CD14-positive monocyte (primary cell): ENCODE measurements at regions not wholly inside any gene's neighbourhood (a gene's known extent, or its start where the extent isn't known, plus 50 kb on each side); places are given as distances from the start of the nearest gene placed in this dataset.

ENCODE experiments used
- DNase-seq, 3 donors: peaks; one replicate each; pipeline ENCODE4 v3.0.0-alpha.2; 2011 to 2022
- H2AFZ ChIP-seq: 2 replicates; pipeline ENCODE4 v1.6.0; 2012; ENCODE audit warnings: mild to moderate bottlenecking, low read depth, low read length, inconsistent platforms; ENCODE audit not compliant: insufficient read depth, poor library complexity, severe bottlenecking
- H3K27ac ChIP-seq, 2 donors: 1 replicate in 1 of 2; 2 replicates in 1 of 2; pipeline ENCODE4 v1.5.1; 2012 to 2013; ENCODE audit warnings: low read length in 2 of 2, control low read depth in 1 of 2, inconsistent platforms in 1 of 2, low read depth in 1 of 2, mild to moderate bottlenecking in 1 of 2
- H3K27me3 ChIP-seq, 2 donors: one replicate each; pipeline versions ENCODE4 v1.6.0 to v1.6.1; 2011 to 2013; ENCODE audit warnings: low read length in 2 of 2; ENCODE audit not compliant: control insufficient read depth in 2 of 2, insufficient read depth in 2 of 2
- H3K36me3 ChIP-seq, 2 donors: replicated peaks in 1 of 2; 1 replicate in 1 of 2; 2 replicates in 1 of 2; pipeline versions ENCODE4 v1.5.1 to v1.6.1; 2012 to 2013; ENCODE audit warnings: low read length in 2 of 2, control low read depth in 1 of 2, inconsistent platforms in 1 of 2, mild to moderate bottlenecking in 1 of 2; ENCODE audit not compliant: insufficient read depth in 2 of 2, control insufficient read depth in 1 of 2
- H3K4me1 ChIP-seq, 2 donors: 1 replicate in 1 of 2; 2 replicates in 1 of 2; pipeline versions ENCODE4 v1.5.1 to v1.6.1; 2012 to 2013; ENCODE audit warnings: low read length in 2 of 2, control low read depth in 1 of 2, inconsistent platforms in 1 of 2, mild to moderate bottlenecking in 1 of 2, moderate library complexity in 1 of 2; ENCODE audit not compliant: insufficient read depth in 2 of 2, control insufficient read depth in 1 of 2
- H3K4me2 ChIP-seq: replicated peaks from 2 replicates; pipeline ENCODE3; 2012; ENCODE audit warnings: low read length, moderate library complexity, mild to moderate bottlenecking; ENCODE audit not compliant: poor library complexity, severe bottlenecking; ENCODE audit errors: extremely low read depth
- H3K4me3 ChIP-seq, 3 experiments: fragments of 200-600 bp in 1 of 3; sonication (generic) in 1 of 3; replicated peaks in 1 of 3; 1 replicate in 2 of 3; 2 replicates in 1 of 3; pipeline ENCODE4 v1.5.1; 2011 to 2013; ENCODE audit warnings: low read length in 3 of 3, mild to moderate bottlenecking in 3 of 3, control low read depth in 2 of 3, low read depth in 2 of 3, inconsistent platforms in 1 of 3, moderate library complexity in 1 of 3
- H3K79me2 ChIP-seq: 2 replicates; pipeline ENCODE4 v1.6.0; 2012; ENCODE audit warnings: mild to moderate bottlenecking, control low read depth, inconsistent platforms, low read length, moderate library complexity; ENCODE audit not compliant: insufficient read depth
- H3K9ac ChIP-seq: 2 replicates; pipeline ENCODE4 v1.6.0; 2017; ENCODE audit warnings: low read length, mild to moderate bottlenecking; ENCODE audit not compliant: insufficient read depth, poor library complexity, severe bottlenecking
- H3K9me3 ChIP-seq, 2 donors: replicated peaks in 1 of 2; 1 replicate in 1 of 2; 2 replicates in 1 of 2; pipeline versions ENCODE4 v1.5.1 to v1.6.1; 2012 to 2013; ENCODE audit warnings: low read length in 2 of 2, control low read depth in 1 of 2; ENCODE audit not compliant: control insufficient read depth in 1 of 2, insufficient read depth in 1 of 2
- H4K20me1 ChIP-seq: 2 replicates; pipeline ENCODE4 v1.6.0; 2012; ENCODE audit warnings: mild to moderate bottlenecking, low read length, control low read depth, moderate library complexity; ENCODE audit not compliant: insufficient read depth
- H3K27ac Mint-ChIP-seq, 7 donors: one replicate each; pipeline ENCODE4 v1.8.0; 2020; ENCODE audit warnings: mild to moderate bottlenecking in 7 of 7, mixed read lengths in 7 of 7, moderate library complexity in 6 of 7, inconsistent platforms in 2 of 7
- H3K27me3 Mint-ChIP-seq, 3 donors: one replicate each; pipeline ENCODE4 v1.8.0; 2021 to 2022; ENCODE audit warnings: low read depth in 3 of 3, mild to moderate bottlenecking in 3 of 3, mixed read lengths in 3 of 3, moderate library complexity in 3 of 3, inconsistent platforms in 1 of 3
- H3K36me3 Mint-ChIP-seq, 2 donors: one replicate each; pipeline ENCODE4 v1.8.0; 2020; ENCODE audit warnings: mixed read lengths in 2 of 2, inconsistent platforms in 1 of 2, mild to moderate bottlenecking in 1 of 2
- H3K4me1 Mint-ChIP-seq: one replicate; pipeline ENCODE4 v1.8.0; 2020; ENCODE audit warnings: mild to moderate bottlenecking, mixed read lengths
- H3K4me3 Mint-ChIP-seq, 2 donors: one replicate each; pipeline ENCODE4 v1.8.0; 2020; ENCODE audit warnings: mild to moderate bottlenecking in 2 of 2, mixed read lengths in 2 of 2, moderate library complexity in 1 of 2
- H3K9me3 Mint-ChIP-seq, 7 donors: one replicate each; pipeline ENCODE4 v1.8.0; 2020 to 2022; ENCODE audit warnings: mixed read lengths in 7 of 7, mild to moderate bottlenecking in 6 of 7, moderate library complexity in 6 of 7, inconsistent platforms in 2 of 7
- whole genome bisulfite sequencing: methylation state at CpG from one replicate; pipeline ENCODE4 v1.1.5; 2013; ENCODE audit warnings: missing lambda C conversion rate; ENCODE audit not compliant: insufficient coverage; 5-methylcytosine and 5-hydroxymethylcytosine counted together
- intact Hi-C, 2 donors: fragments of 100-400 bp; cut with micrococcal nuclease; formaldehyde crosslinking; loops; one replicate each; pipeline versions ENCODE4 v1.15.0 to v1.15.1; 2023
- TF ChIP-seq, protein P1 (sequence below): fragments of 200-600 bp; IDR thresholded peaks from one replicate; pipeline ENCODE4 v1.8.0; 2022; ENCODE audit warnings: antibody characterized with exemption, mild to moderate bottlenecking

DNA sequence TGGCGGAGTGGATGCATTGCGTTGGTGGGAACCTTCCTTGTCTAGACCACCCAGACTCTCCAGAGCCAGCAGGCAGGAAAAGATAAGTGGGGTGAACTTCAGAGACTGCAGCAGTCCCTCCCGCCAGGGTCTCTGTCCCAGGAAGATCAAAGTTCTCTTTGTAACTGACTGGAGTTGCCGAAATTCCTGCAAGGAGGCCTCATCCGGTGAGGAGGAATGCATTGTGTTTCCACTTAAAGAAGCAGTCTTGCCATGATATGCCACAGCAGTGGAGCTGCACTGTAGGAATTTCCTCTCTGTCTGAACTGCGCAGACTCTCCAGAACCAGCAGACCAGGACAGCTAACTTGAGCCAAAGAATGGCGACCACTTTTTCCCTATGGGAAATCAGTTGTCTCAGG lies 1190.4 kb downstream of the TECRL start:
- H4K20me1 ChIP-seq, result no peaks in the 10 kb centered on the region
- H3K27me3 ChIP-seq, result no peaks in the 10 kb centered on the region
- H3K4me3 ChIP-seq, result no peak overlapping the region
- H3K27ac Mint-ChIP-seq, result no peak overlapping the region
- H3K9me3 Mint-ChIP-seq, result peaks cover 2 to 13% (median 9%) of the 10 kb centered on the region in 7 donors
- no peaks in the 10 kb centered on the region for H3K36me3 Mint-ChIP-seq
- H3K9ac ChIP-seq, result no peak overlapping the region
- no peaks in the 10 kb centered on the region for H3K36me3 ChIP-seq
- no peak for DNase-seq
- no peak overlapping the region for H3K4me2 ChIP-seq
- H3K4me1 ChIP-seq, result no peaks in the 10 kb centered on the region
- TF ChIP-seq, protein P1, sequence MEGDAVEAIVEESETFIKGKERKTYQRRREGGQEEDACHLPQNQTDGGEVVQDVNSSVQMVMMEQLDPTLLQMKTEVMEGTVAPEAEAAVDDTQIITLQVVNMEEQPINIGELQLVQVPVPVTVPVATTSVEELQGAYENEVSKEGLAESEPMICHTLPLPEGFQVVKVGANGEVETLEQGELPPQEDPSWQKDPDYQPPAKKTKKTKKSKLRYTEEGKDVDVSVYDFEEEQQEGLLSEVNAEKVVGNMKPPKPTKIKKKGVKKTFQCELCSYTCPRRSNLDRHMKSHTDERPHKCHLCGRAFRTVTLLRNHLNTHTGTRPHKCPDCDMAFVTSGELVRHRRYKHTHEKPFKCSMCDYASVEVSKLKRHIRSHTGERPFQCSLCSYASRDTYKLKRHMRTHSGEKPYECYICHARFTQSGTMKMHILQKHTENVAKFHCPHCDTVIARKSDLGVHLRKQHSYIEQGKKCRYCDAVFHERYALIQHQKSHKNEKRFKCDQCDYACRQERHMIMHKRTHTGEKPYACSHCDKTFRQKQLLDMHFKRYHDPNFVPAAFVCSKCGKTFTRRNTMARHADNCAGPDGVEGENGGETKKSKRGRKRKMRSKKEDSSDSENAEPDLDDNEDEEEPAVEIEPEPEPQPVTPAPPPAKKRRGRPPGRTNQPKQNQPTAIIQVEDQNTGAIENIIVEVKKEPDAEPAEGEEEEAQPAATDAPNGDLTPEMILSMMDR, result no peak
- WGBS, result 65% methylated on average over 6 of the region's 7 CpGs
- H3K79me2 ChIP-seq, result no peaks in the 10 kb centered on the region
- H3K4me1 Mint-ChIP-seq, result no peaks in the 10 kb centered on the region
- no peak overlapping the region for H2AFZ ChIP-seq
- H3K9me3 ChIP-seq, result peaks cover 13 to 17% of the 10 kb centered on the region in 2 donors
- H3K27me3 Mint-ChIP-seq, result peaks cover 0 to 1% (median 0%) of the 10 kb centered on the region in 3 donors
- no peak overlapping the region for H3K4me3 Mint-ChIP-seq
- intact Hi-C loops, result no loop called here
- H3K27ac ChIP-seq, result no peak overlapping the region

DNA sequence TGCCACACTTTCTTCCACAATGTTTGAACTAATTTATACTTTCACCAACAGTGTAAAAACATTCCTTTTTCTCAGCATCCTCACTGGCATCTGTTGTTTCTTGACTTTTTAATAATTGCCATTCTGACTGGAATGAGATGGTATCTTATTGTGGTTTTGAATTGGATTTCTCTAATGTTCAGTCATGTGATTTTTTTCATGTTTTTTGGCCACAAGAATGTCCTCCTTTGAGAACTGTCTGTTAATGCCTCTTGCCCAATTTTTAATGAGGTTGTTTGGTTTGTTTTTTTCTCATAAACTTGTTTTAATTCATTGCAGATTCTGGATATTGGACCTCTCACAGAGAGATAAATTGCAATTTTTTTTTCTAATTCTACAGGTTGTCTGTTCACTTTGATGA lies 1195.2 kb downstream of the TECRL start:
- Mint-ChIP-seq H3K9me3 (peaks cover 0 to 14% (median 9%) of the 10 kb centered on the region in 7 donors), H3K27me3 (peaks cover 0 to 1% (median 0%) of the 10 kb centered on the region in 3 donors)

More for the DNA sequence above, 1195.2 kb downstream of the TECRL start:
- DNase-seq, result no peak
- no peaks in the 10 kb centered on the region for H3K4me1 Mint-ChIP-seq
- TF ChIP-seq, protein P1, result no peak
- intact Hi-C loops, result no loop called here
- Histone ChIP-seq H3K4me3 (no peak overlapping the region), H3K27me3 (no peaks in the 10 kb centered on the region), H3K27ac (no peak overlapping the region), H3K79me2 (no peaks in the 10 kb centered on the region), H3K9me3 (peaks cover 6 to 7% of the 10 kb centered on the region in 2 donors), H3K4me2 (no peak overlapping the region), H4K20me1 (no peaks in the 10 kb centered on the region), H2AFZ (no peak overlapping the region), H3K4me1 (no peaks in the 10 kb centered on the region), H3K36me3 (no peaks in the 10 kb centered on the region), H3K9ac (no peak overlapping the region)
- H3K27ac Mint-ChIP-seq, result no peak overlapping the region
- no peak overlapping the region for H3K4me3 Mint-ChIP-seq
- H3K36me3 Mint-ChIP-seq, result no peaks in the 10 kb centered on the region
